NCI-H146 treated with DMSO at 0.1 percent for 48 hours (cell line): ENCODE measurements at regions not wholly inside any gene's neighbourhood (a gene's known extent, or its start where the extent isn't known, plus 50 kb on each side); places are given as distances from the start of the nearest gene placed in this dataset.
"Not testable (repeated sequence)": the region's sequence is repeated elsewhere in the genome, so short reads cannot be mapped to it uniquely, and the experiment has no call there.

Experiments used
- DNase-seq: peaks from one replicate; lab custom pipeline; 2025; ENCODE audit not compliant: unreplicated experiment; lab: John Stamatoyannopoulos, UW

DNA sequence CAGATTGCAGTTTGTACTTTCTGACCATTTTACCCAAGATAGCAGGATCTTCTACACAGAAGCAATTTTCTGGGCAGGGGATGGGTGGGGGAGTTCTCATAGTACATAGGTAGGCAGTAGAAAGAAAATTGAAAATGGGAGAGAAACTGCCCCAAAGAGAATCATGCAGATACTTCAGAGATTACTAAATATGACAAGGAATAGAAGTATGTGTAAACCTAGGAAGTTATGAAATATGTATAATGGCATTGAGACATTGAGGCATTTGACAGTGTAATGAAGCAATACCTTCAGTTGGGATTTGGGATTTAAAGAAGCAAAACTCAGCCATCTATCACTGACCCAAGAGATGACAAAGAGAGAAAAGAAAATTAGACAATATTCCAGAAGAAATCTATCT lies 233.0 kb downstream of the PTN start:
- no peak for DNase-seq

GRCh38 chr7:137110091-137110509 lies 233.4 kb downstream of the PTN start:
- DNase-seq, result no peak

DNA sequence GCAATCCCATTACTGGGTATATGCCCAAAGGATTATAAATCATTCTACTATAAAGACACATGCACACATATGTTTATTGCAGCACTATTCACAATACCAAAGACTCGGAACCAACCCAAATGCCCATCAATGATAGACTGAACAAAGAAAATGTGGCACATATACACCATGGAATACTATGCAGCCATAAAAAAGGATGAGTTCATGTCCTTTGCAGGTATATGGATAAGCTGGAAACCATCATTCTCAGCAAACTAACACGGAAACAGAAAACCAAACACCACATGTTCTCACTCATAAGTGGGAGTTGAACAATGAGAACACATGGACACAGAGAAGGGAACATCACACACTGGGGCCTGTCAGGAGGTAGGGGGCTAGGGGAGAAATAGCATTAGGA lies 235.7 kb downstream of the PTN start:
- DNase-seq, result not testable (repeated sequence)

DNA sequence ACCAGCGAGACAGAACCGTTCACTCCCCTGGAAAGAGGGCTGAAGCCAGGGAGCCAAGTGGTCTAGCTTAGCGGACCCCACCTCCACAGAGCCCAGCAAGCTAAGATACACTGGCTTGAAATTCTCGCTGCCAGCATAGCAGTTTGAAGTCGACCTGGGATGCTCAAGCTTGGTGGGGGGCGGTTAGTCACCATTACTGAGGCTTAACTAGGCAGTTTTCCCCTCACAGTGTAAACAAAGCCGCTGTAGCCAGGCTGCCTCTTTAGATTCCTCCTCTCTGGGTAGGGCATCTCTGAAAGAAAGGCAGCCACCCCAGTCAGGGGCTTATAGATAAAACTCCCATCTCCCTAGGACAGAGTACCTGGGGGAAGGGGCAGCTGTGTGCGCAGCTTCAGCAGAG lies 235.1 kb downstream of the CHRM2 start:
- not testable (repeated sequence) for DNase-seq

GRCh38 chr7:137097111-137097510 lies 228.7 kb downstream of the CHRM2 start:
- no peak for DNase-seq

DNA sequence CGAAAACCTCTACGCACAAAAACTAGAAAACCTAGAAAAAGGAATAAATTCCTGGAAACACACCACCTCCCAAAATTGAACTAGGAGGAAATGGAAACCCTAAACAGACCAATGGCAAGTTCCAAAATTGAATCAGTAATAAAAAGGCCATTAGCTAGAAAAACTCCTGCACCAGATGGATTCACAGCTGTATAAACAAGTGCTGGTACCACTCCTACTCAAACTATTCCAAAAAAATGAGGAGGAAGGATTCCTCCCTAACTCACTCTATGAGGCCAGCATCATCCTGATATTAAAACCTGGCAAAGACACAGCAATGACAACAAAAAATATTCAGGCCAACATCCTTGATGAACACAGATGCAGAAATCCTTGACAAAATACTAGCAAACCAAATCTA lies 228.2 kb downstream of the CHRM2 start:
- DNase-seq, result no peak

DNA sequence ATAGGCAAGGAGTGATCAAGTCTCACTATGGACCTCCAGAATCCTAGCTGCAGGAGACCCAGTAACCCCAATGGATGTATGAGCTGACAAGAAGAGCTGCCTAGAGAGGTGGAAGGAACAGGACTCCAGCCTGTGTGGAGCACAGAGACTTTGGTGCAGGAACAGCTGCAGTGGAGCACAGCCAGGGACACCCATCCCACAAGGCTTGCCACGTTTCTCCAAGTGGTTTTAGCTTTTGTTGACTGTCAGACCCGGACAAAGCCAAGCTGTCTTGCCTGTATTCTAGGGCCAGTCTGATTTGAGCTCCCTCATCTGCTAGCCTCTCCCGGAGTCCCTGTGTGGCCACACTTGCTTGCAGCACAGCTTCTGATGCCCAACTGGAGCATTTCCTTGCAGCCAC lies 224.7 kb downstream of the CHRM2 start:
- DNase-seq, result no peak

- DNase-seq, result no peak
Measured at GRCh38 chr7:137091396-137091795, 222.9 kb downstream of the CHRM2 start.

- no peak for DNase-seq
Measured at GRCh38 chr7:137086896-137087295, 218.4 kb downstream of the CHRM2 start.

DNA sequence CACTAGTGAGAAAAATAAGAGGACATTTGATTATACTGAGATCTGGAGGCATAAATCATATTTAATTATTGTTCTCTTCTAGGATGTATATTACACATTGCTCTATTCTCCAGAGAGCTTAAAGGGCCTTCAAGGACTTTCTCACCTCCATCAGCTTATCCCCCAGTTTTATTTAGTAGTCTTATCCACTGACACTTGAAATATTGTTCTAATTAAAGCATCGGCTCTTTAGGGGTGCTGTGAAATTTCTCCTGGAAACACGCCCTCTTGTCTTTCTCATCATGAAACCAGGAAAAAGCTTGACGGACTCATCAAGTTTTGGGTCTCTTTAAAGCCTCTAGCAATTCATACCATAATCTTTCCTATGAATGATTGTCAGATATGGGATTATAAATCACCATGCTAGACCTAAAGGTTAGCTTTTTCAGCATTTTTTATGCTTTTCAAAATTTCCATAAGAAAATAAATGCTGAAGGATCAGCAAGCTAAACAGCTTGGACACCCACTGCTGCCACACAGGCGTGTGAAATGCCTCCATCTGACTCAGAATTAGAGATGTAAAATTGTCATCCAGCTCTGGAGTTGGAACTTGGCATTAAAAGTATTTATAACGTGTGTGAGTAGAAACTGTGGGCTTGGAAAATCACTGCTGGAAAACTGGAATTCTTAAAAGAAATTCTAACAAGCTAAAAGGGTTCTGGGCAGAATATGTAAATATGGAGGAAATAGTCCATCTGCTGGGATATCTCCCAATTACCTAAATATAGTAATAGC lies 216.3 kb downstream of the CHRM2 start:
- DNase-seq, result no peak

DNA sequence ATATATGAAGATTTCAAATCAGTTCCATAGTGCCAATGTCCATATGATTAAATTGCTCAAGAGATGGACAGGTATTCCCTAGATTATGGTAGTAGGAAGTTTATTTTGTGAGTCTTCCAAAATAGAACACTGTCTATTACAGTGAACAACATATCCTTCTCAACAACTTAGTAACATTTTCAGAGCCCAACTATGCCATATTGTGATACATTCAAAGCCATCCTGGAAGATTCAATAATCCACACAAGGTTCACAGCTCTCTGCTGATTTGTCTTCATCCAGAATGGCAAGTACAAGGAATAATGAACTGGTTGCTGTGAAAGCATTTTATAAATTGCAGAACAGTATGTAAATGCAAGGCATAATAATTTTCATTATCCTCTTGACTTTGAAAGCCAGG lies 213.9 kb downstream of the CHRM2 start:
- no peak for DNase-seq

- no peak for DNase-seq
Measured at GRCh38 chr7:137081321-137082093, 213.1 kb downstream of the CHRM2 start.

GRCh38 chr7:137080516-137081203 lies 212.2 kb downstream of the CHRM2 start:
- no peak for DNase-seq

DNA sequence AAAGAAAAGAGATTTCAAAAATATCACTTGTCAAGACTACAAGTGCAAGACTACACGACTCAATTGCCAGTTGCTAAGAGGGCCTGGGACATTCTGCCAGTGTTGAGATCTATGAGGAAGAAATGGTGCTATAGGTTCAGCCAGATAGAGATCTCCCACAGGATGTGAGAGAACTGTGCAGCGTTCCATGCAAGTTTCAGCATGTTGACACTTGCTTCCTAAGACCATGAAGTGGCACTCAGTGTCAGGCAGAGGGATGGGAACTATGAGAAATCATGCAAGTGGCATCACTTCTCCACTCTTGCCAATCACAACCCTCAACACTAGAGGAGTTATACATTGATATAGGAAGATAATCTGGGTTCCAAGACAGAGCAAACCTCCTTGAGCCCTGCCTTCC lies 210.3 kb downstream of the CHRM2 start:
- no peak for DNase-seq

DNA sequence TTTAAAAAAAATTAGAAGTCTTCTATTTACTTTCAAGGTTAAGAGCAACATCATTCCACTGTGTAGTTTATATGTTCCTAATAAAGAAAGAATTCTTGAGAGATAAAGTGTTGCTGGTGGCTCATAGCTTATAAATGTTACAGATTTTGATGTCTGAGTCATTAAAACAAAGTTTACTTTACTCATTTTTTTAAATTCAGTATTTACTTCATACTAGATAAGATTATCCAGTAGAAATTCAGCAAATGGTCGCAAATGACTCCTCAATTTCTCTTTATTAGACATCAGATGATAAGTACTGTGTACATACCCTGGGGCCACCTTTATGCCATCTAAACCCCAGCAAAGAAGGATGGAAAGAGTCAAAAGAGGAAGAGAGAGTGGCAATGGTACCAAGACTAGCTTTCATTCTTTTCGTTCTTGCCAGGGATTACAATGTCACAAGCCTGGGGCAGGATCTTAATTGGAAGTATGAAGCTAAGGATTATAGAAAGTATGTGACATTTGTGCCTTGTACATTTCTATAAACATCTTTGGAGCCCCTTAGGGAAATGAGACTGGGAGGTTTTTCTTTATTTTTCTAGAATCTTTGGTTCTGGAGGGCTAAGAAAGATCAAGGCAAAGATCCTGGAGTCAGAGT lies 206.1 kb downstream of the CHRM2 start:
- DNase-seq, result no peak

DNA sequence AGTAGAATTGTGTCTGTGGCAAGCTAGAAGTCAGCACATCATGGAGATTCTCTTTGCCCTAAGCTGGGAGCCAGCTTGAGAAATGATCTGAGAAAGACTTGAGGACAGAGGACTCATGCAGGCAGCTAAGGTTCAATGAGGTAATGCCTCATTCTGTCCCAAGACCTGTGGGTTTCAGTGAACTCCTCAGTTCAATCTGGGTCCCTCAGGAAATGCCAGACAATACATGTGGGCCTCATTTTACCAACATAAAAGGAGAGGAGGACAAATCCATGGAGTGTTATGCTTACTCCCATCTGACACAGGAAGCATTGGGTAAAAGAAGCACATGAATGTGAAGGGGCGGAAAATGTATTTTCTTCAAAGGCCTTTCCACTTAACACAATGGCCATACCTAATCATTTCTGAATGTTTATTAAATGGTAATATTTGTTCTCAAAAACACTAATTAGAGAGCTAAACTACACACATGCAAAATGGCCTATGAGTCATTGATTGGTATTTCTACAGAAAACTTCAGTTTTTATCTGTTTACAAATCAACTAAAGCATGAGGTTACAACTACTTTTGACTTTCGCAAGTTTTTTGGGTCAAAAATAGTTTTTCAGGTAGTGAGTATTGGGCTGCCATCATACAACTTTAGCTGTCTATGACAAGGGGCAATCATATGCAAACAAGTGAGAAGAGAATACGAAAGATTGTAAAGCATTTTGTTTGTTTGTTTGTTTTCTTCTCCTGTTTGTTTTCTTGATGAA lies 205.3 kb downstream of the CHRM2 start:
- no peak for DNase-seq
